ENCODE measurements at regions not wholly inside any gene's neighbourhood (a gene's known extent, or its start where the extent isn't known, plus 50 kb on each side); places are given as distances from the start of the nearest gene placed in this dataset.

DNA sequence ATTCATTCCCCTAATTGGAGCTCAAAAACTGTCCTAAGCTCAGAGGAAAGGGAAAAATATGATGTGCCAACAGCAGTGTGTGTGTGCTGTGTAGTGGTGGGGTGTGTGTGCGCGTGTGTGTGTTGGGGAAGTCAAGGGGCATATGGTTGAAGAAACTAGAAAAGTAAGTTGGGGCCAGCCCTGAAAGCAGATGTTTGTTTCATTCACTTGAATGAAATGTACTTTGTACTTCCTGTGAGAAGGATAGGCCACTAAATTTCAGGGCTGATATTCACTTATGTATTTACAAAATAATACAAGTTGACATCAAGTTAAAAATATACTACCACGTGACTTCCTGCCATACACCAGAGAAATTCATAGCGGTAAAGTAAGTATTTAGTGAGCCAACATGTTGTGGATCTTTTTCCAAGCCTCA lies 151.3 kb upstream of the JADE1 start:
- Histone ChIP-seq H3K36me3 (ENCODE audit: insufficient read depth, low read length) (no peaks in the 10 kb centered on the region), H2AFZ (ENCODE audit: low read length) (0 out of 2 replicates have a peak overlapping the region, but pooled peaks have one; percentile 14), H3K4me2 (ENCODE audit: low read depth, low read length, poor library complexity, severe bottlenecking) (no peak overlapping the region), H3K9ac (ENCODE audit: low read depth, low read length, poor library complexity, severe bottlenecking) (no peak overlapping the region), H4K20me1 (ENCODE audit: insufficient read depth, low read length, poor library complexity, severe bottlenecking) (no peaks in the 10 kb centered on the region), H3K9me2 (replicated peaks; ENCODE audit: low read depth, low read length) (no peaks in the 10 kb centered on the region), H3K4me1 (ENCODE audit: insufficient read depth, low read length, poor library complexity, severe bottlenecking) (no peaks in the 10 kb centered on the region), H3K4me3 (ENCODE audit: low read length, poor library complexity, severe bottlenecking) (no peak overlapping the region), H3F3A (ENCODE audit: low read depth) (no peaks in the 10 kb centered on the region), H3K79me2 (ENCODE audit: insufficient read depth, low read length) (no peaks in the 10 kb centered on the region), H3K9me3 (ENCODE audit: insufficient read depth, low read depth, low read length) (no peaks in the 10 kb centered on the region), H3K27me3 (ENCODE audit: insufficient read depth, low read length, poor library complexity, severe bottlenecking) (no peaks in the 10 kb centered on the region)
- TF ChIP-seq, protein P1, sequence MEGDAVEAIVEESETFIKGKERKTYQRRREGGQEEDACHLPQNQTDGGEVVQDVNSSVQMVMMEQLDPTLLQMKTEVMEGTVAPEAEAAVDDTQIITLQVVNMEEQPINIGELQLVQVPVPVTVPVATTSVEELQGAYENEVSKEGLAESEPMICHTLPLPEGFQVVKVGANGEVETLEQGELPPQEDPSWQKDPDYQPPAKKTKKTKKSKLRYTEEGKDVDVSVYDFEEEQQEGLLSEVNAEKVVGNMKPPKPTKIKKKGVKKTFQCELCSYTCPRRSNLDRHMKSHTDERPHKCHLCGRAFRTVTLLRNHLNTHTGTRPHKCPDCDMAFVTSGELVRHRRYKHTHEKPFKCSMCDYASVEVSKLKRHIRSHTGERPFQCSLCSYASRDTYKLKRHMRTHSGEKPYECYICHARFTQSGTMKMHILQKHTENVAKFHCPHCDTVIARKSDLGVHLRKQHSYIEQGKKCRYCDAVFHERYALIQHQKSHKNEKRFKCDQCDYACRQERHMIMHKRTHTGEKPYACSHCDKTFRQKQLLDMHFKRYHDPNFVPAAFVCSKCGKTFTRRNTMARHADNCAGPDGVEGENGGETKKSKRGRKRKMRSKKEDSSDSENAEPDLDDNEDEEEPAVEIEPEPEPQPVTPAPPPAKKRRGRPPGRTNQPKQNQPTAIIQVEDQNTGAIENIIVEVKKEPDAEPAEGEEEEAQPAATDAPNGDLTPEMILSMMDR (conservative IDR thresholded peaks at IDR 0.05; ENCODE audit: low read length): no peak
- no peak for TF ChIP-seq EZH2phosphoT487 (IDR thresholded peaks at IDR 0.05; ENCODE audit: borderline replicate concordance)

DNA sequence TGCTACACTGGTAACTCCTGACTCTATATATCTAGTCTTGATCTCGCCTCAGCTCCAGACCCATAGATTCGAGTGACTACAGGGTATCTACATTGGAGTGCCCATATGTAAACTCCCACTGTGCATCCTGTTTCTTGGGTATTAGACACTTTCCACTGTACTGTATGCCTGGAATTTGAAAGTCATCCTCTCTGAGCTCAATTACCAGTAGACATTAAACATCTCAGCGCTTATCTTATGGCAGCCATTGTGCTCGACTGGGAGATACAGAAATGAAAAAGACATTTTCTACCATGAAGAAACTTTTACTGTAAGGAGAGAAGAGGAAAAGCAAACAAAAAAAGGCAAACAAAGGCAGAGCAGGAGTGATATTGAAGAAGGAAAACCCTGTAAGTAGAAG lies 151.9 kb upstream of the JADE1 start:
- Histone ChIP-seq H3K9me2 (replicated peaks; ENCODE audit: low read depth, low read length) (no peaks in the 10 kb centered on the region), H3K4me3 (ENCODE audit: low read length, poor library complexity, severe bottlenecking) (no peak overlapping the region), H3K27me3 (ENCODE audit: insufficient read depth, low read length, poor library complexity, severe bottlenecking) (no peaks in the 10 kb centered on the region), H3K4me2 (ENCODE audit: low read depth, low read length, poor library complexity, severe bottlenecking) (no peak overlapping the region), H3K9me3 (ENCODE audit: insufficient read depth, low read depth, low read length) (no peaks in the 10 kb centered on the region), H3F3A (ENCODE audit: low read depth) (no peaks in the 10 kb centered on the region), H3K36me3 (ENCODE audit: insufficient read depth, low read length) (no peaks in the 10 kb centered on the region), H4K20me1 (ENCODE audit: insufficient read depth, low read length, poor library complexity, severe bottlenecking) (no peaks in the 10 kb centered on the region), H2AFZ (ENCODE audit: low read length) (no peak overlapping the region), H3K4me1 (ENCODE audit: insufficient read depth, low read length, poor library complexity, severe bottlenecking) (no peaks in the 10 kb centered on the region), H3K9ac (ENCODE audit: low read depth, low read length, poor library complexity, severe bottlenecking) (no peak overlapping the region), H3K79me2 (ENCODE audit: insufficient read depth, low read length) (no peaks in the 10 kb centered on the region)
- TF ChIP-seq, protein P1 (conservative IDR thresholded peaks at IDR 0.05; ENCODE audit: low read length): no peak
- no peak for TF ChIP-seq EZH2phosphoT487 (IDR thresholded peaks at IDR 0.05; ENCODE audit: borderline replicate concordance)

DNA sequence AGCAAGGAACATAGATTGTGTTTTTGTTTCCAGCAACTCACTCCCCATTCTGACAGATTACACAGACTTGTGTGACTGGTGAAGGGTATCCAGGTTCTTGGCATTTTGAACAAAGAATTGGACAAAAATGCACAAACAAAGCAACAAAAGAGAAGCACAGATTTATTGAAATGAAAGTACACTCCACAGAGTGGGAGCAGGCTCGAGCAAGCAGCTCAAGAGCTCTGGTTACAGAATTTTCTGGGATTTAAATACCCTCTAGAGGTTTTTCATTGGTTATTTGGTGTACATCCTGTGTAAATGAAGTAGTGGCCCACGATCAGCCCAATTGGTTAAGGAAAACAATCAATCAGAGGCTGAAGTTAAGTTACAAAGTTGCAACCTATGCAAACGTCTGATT lies 155.0 kb upstream of the JADE1 start:
- H3K79me2 ChIP-seq (ENCODE audit: insufficient read depth, low read length): no peaks in the 10 kb centered on the region
- no peak overlapping the region for H3K4me2 ChIP-seq (ENCODE audit: low read depth, low read length, poor library complexity, severe bottlenecking)

More for the DNA sequence above, 155.0 kb upstream of the JADE1 start:
- Histone ChIP-seq H3K4me1 (ENCODE audit: insufficient read depth, low read length, poor library complexity, severe bottlenecking) (no peaks in the 10 kb centered on the region), H3K27me3 (ENCODE audit: insufficient read depth, low read length, poor library complexity, severe bottlenecking) (no peaks in the 10 kb centered on the region), H3K9ac (ENCODE audit: low read depth, low read length, poor library complexity, severe bottlenecking) (no peak overlapping the region), H2AFZ (ENCODE audit: low read length) (no peak overlapping the region), H3F3A (ENCODE audit: low read depth) (no peaks in the 10 kb centered on the region), H3K36me3 (ENCODE audit: insufficient read depth, low read length) (no peaks in the 10 kb centered on the region), H3K9me3 (ENCODE audit: insufficient read depth, low read depth, low read length) (no peaks in the 10 kb centered on the region), H3K9me2 (replicated peaks; ENCODE audit: low read depth, low read length) (no peaks in the 10 kb centered on the region), H4K20me1 (ENCODE audit: insufficient read depth, low read length, poor library complexity, severe bottlenecking) (no peaks in the 10 kb centered on the region), H3K4me3 (ENCODE audit: low read length, poor library complexity, severe bottlenecking) (no peak overlapping the region)
- TF ChIP-seq, protein P1 (conservative IDR thresholded peaks at IDR 0.05; ENCODE audit: low read length): no peak
- no peak for TF ChIP-seq EZH2phosphoT487 (IDR thresholded peaks at IDR 0.05; ENCODE audit: borderline replicate concordance)
